Nephron progenitor cell (in vitro differentiated cells): ENCODE measurements at regions not wholly inside any gene's neighbourhood (a gene's known extent, or its start where the extent isn't known, plus 50 kb on each side); places are given as distances from the start of the nearest gene placed in this dataset.

Experiments used
- DNase-seq: peaks from one replicate; pipeline ENCODE4 v3.0.0; 2021
- H3K27ac Mint-ChIP-seq: 2 replicates; pipeline ENCODE4 v1.8.0; 2021; ENCODE audit warnings: mild to moderate bottlenecking, moderate library complexity, mixed read lengths
- H3K27me3 Mint-ChIP-seq: 2 replicates; pipeline ENCODE4 v1.8.0; 2021; ENCODE audit warnings: mild to moderate bottlenecking, low read depth, mixed read lengths; ENCODE audit not compliant: poor library complexity
- H3K36me3 Mint-ChIP-seq: 2 replicates; pipeline ENCODE4 v1.8.0; 2021; ENCODE audit warnings: low read depth, mixed read lengths
- H3K4me1 Mint-ChIP-seq: 2 replicates; pipeline ENCODE4 v1.8.0; 2021; ENCODE audit warnings: mixed read lengths
- H3K4me3 Mint-ChIP-seq: 2 replicates; pipeline ENCODE4 v1.8.0; 2021; ENCODE audit warnings: mild to moderate bottlenecking, moderate library complexity, mixed read lengths
- H3K9me3 Mint-ChIP-seq: 2 replicates; pipeline ENCODE4 v1.8.0; 2021; ENCODE audit warnings: mild to moderate bottlenecking, moderate library complexity, mixed read lengths
- TF ChIP-seq, protein P1 (sequence below): fragments of 200-600 bp; sonication (generic); IDR thresholded peaks from 2 replicates; pipeline ENCODE4 v1.5.0; 2021; ENCODE audit warnings: antibody characterized with exemption

DNA sequence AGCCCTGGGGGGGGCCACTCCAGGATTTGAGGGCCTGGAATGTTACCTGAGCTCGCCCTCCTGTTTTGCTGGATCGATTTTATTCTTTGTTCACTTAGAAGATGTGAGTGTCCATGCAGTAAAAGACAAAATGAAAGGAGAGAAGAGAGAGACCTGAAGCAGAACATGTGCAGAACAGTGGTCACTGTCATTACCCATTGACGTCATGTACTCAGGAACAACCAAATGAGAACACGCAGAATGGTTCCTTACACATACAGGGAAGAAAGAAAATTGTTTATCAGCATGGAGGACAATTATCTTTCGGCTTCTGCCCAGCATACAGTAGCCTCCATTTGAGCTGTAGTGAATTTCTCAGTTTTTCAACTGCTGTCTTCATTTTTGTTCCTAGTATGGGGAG, 258.1 kb downstream of the FNDC1 start:
- H3K27me3 Mint-ChIP-seq = peaks cover 7% of the 10 kb centered on the region
- peaks cover 58% of the 10 kb centered on the region for H3K9me3 Mint-ChIP-seq
- TF ChIP-seq, protein P1, sequence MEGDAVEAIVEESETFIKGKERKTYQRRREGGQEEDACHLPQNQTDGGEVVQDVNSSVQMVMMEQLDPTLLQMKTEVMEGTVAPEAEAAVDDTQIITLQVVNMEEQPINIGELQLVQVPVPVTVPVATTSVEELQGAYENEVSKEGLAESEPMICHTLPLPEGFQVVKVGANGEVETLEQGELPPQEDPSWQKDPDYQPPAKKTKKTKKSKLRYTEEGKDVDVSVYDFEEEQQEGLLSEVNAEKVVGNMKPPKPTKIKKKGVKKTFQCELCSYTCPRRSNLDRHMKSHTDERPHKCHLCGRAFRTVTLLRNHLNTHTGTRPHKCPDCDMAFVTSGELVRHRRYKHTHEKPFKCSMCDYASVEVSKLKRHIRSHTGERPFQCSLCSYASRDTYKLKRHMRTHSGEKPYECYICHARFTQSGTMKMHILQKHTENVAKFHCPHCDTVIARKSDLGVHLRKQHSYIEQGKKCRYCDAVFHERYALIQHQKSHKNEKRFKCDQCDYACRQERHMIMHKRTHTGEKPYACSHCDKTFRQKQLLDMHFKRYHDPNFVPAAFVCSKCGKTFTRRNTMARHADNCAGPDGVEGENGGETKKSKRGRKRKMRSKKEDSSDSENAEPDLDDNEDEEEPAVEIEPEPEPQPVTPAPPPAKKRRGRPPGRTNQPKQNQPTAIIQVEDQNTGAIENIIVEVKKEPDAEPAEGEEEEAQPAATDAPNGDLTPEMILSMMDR = no peak
- H3K27ac Mint-ChIP-seq = no peak overlapping the region
- DNase-seq = no peak
- H3K4me1 Mint-ChIP-seq = no peaks in the 10 kb centered on the region
- no peak overlapping the region for H3K4me3 Mint-ChIP-seq
- no peaks in the 10 kb centered on the region for H3K36me3 Mint-ChIP-seq

DNA sequence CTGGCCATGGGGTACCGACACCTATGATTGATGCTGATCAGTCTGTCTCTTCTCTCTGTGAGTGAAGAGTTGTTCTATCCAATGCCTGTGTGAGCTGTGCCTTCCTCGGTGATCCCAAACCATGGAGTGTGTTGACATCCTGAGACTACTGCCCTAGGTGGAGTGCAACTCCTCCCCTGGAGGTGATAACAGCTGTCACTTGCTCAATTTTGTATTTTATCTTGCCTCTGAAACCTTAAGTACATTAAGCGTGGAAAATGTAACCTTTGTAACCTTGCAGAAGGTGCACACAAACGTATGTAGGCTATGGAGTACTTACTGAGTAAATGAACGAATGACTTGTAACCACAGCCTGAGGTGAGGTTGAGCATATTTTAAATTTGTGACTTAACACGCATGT, 256.2 kb downstream of the FNDC1 start:
- TF ChIP-seq, protein P1 = no peak
- Mint-ChIP-seq H3K4me1 (no peaks in the 10 kb centered on the region), H3K4me3 (no peak overlapping the region), H3K36me3 (no peaks in the 10 kb centered on the region), H3K27ac (no peak overlapping the region), H3K9me3 (peaks cover 57% of the 10 kb centered on the region), H3K27me3 (peaks cover 7% of the 10 kb centered on the region)
- no peak for DNase-seq

DNA sequence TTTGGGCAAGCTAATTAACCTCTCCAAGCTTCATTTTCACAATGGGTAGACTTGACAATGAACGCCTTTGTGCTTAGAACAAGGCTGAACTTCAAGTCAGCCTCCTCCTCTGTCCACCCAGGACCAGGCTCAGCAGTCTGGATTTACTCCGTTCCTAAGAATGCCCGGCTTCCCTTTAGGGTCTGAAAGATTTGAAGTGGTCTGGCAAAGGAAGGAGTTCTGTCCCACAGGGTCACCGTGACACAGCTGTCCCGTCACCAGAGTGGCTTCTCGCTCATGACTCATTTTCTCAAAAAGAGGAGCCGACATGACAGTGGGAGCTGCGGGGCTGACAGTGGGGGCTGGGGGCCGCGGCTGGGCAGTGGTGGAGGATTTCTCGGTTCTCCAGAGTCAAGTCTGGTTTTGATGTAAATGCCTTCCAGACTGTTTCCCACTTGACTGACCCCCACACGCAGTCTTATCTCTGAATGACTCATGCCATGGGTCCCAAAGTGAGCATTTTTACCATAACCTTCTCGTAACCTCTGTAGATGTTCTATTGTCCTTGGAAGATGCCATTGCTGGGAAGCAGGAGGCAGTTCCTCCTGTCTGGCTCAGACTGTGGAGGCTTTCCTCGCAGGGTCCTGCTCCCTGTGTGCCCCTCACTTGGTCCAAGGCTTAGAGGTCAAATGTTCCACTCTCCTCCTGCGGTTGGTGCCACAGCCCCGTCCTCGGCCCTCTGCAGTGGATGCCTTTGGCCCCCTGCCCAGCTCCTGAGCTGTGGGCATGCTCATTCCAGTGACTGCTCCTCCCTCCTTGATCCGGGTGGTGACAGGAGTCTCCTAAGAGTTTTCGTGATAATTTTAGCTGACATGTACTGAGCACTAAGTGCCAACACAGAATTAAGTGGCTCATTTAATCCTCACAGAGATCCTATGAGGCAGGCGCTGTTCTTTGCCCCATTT, 253.1 kb downstream of the FNDC1 start:
- Mint-ChIP-seq H3K4me1 (peaks cover 7% of the 10 kb centered on the region), H3K27ac (no peak overlapping the region), H3K4me3 (no peak overlapping the region), H3K36me3 (no peaks in the 10 kb centered on the region), H3K9me3 (peaks cover 61% of the 10 kb centered on the region), H3K27me3 (peaks cover 3% of the 10 kb centered on the region)
- TF ChIP-seq, protein P1 = no peak
- no peak for DNase-seq

DNA sequence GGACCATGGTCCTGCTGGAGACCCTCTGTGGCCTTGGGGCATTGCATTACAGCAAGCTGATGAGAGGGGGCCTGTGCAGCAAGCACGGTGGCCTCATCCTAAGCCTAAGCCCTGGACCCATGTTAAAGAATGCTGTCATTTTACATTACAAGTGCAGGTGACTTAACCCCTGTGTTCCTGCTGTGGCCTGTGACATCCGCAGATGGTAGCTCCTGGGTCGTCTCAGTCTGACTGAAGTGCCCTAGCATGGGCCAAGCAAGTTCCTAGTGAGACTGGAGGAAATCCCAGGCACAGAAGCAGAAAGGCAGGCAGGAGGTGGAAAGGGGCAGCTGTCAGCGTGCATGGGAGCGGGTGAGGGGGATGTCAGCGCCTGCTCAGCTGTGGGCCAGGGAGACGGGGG, 252.4 kb downstream of the FNDC1 start:
- no peaks in the 10 kb centered on the region for H3K36me3 Mint-ChIP-seq
- no peak for DNase-seq
- H3K27me3 Mint-ChIP-seq = peaks cover 6% of the 10 kb centered on the region
- TF ChIP-seq, protein P1 = no peak
- H3K27ac Mint-ChIP-seq = no peak overlapping the region
- peaks cover 7% of the 10 kb centered on the region for H3K4me1 Mint-ChIP-seq
- H3K4me3 Mint-ChIP-seq = no peak overlapping the region
- H3K9me3 Mint-ChIP-seq = peaks cover 64% of the 10 kb centered on the region

DNA sequence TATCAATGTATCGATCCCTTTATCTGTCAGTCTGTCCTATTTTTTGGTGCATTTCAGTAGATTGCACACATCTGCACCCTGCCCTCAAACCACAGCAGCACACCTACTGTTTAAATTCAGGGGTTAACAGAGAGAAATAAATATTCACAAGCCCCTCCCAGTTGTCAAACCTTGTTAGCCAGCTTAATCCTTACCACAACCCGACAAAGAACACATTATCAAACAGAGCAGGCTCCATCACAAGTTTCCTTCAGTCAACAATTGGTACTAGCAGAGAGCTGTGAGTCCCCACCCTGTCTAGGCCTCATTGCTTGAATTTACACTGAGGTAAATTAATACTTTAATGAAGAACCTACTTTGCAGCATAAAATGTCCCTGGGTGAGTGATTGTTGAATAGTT, 249.8 kb downstream of the FNDC1 start:
- H3K27me3 Mint-ChIP-seq = peaks cover 4% of the 10 kb centered on the region
- TF ChIP-seq, protein P1 = no peak
- H3K4me1 Mint-ChIP-seq = peaks cover 7% of the 10 kb centered on the region
- no peak overlapping the region for H3K4me3 Mint-ChIP-seq
- no peaks in the 10 kb centered on the region for H3K36me3 Mint-ChIP-seq
- DNase-seq = no peak
- peaks cover 66% of the 10 kb centered on the region for H3K9me3 Mint-ChIP-seq
- H3K27ac Mint-ChIP-seq = no peak overlapping the region
